Activated naive CD8-positive, alpha-beta T cell (primary cell): ENCODE measurements at regions not wholly inside any gene's neighbourhood (a gene's known extent, or its start where the extent isn't known, plus 50 kb on each side); places are given as distances from the start of the nearest gene placed in this dataset.
A peak's percentile ranks its signal among the peaks of the same experiment; 100 is the strongest.
"Not testable (repeated sequence)": the region's sequence is repeated elsewhere in the genome, so short reads cannot be mapped to it uniquely, and the experiment has no call there.

ENCODE experiments used
- H3K27ac Mint-ChIP-seq: one replicate; pipeline ENCODE4 v1.8.0; 2021; ENCODE audit warnings: mixed read lengths
- H3K27me3 Mint-ChIP-seq: one replicate; pipeline ENCODE4 v1.8.0; 2021; ENCODE audit warnings: mixed read lengths
- H3K36me3 Mint-ChIP-seq: one replicate; pipeline ENCODE4 v1.8.0; 2021; ENCODE audit warnings: mixed read lengths
- H3K4me1 Mint-ChIP-seq: one replicate; pipeline ENCODE4 v1.8.0; 2021; ENCODE audit warnings: low read depth, mixed read lengths
- H3K4me3 Mint-ChIP-seq: one replicate; pipeline ENCODE4 v1.8.0; 2021; ENCODE audit warnings: mild to moderate bottlenecking, mixed read lengths
- H3K9me3 Mint-ChIP-seq: one replicate; pipeline ENCODE4 v1.8.0; 2021; ENCODE audit warnings: low read depth, mixed read lengths

DNA sequence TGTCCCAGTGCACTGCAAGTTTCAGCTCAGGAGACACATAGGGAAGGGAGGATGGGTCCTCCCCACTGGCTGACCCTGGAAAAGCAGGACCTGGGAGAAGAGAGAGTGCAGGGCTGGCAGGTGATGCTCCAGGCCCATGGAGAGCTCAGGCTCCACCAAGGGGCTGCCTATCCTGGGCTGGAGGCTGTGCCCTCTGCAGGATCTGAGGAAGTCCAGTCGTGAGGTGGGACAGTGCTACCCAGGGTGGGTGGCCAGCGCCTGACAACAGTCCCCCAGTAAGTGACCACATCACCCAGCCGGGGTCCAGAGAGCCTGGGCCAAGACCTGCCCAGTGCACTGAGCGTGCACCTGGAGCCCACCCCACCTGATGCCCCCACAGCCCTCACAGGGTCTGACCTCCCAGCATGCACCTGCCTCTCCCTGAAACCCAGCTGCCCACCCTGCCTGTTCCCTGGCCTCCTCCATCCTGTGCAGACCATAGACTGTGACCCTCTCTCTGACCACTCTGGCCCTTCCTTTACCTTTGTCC is 626.1 kb upstream of the DEFB115 start:
- H3K27me3 Mint-ChIP-seq, H3K27ac Mint-ChIP-seq, H3K9me3 Mint-ChIP-seq, H3K4me1 Mint-ChIP-seq, H3K36me3 Mint-ChIP-seq, H3K4me3 Mint-ChIP-seq: not testable (repeated sequence)

DNA sequence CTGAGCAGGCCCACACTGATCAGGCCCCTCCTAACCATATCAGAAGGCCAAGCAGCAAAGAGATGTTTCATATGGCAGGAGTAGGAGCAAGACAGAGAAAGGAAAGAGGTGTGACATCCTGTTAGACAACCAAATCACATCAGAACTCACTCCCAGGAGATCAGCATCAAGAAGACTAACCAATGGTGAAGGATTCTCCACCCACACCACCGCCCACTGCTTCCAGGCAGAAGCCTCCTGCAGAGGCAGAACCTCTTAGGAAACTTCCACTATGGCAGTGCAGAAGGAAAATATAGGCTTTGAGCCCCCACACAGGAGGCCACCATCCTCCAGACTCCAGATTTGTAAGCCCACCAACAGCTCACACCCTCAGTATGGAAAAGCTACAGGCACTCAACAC is 624.7 kb upstream of the DEFB115 start:
- H3K4me1 Mint-ChIP-seq, H3K4me3 Mint-ChIP-seq, H3K9me3 Mint-ChIP-seq: not testable (repeated sequence)

DNA sequence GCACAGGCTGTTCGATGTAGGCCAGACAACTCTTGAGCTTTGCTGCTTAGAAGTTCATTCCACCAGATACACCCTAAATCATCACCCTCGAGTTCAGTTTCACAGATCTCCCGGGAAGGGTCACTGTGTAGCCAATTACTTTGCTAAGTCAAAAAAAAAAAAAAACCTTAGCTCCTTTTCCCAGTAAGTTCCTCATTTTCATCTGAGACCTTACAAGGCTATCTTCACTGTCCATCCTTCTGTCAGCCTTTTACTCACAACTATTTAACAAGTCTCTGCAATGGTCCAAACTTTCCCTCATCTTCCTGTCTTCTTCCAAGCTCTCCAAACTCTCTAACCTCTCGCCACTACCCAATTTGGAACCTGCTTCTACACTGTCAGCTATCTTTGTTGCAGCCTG is 615.9 kb upstream of the DEFB115 start:
- not testable (repeated sequence) for H3K27me3 Mint-ChIP-seq, H3K36me3 Mint-ChIP-seq, H3K27ac Mint-ChIP-seq, H3K4me3 Mint-ChIP-seq, H3K4me1 Mint-ChIP-seq, H3K9me3 Mint-ChIP-seq

More for the DNA sequence above, 624.7 kb upstream of the DEFB115 start:
- not testable (repeated sequence) for H3K36me3 Mint-ChIP-seq, H3K27me3 Mint-ChIP-seq, H3K27ac Mint-ChIP-seq

DNA sequence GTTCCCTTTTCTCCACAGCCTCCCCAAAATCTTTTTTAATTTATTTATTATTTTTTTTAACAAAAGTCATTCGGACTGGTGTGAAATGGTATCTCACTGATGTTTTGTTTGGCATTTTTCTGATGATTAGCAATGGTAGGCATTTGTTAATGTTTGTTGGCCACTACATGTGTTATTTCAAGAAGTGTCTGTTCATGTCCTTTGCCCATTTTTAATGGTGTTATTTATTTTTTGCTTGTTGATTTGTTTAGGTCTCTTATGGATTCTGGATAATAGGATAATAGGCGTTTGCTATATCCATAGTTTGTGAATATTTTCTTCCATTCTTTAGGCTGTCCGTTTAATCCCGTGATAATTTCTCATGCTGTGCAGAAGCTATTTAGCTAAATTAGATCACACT is 596.5 kb upstream of the DEFB115 start:
- H3K27me3 Mint-ChIP-seq, H3K36me3 Mint-ChIP-seq, H3K4me3 Mint-ChIP-seq, H3K9me3 Mint-ChIP-seq, H3K4me1 Mint-ChIP-seq, H3K27ac Mint-ChIP-seq: not testable (repeated sequence)

DNA sequence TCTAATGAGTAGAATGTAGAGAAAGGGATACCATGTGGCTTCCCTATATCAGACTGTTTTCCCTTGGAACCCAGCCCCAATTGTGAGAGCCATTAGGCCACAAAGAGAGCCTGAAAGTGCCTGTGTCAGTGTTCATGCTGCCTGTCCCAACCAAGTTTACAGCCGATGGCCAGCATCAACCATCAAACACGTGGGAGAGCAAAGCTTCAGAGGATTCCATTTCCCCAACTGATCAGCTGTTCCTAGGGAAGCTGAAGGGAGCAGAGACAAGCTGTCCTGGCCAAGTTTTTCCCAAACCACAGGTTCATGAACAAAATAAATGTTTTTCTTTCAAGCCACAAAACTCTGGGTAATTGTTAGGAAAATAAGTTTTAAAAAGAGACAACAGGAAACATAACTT is 589.0 kb upstream of the DEFB115 start:
- not testable (repeated sequence) for H3K27me3 Mint-ChIP-seq, H3K36me3 Mint-ChIP-seq, H3K4me3 Mint-ChIP-seq, H3K27ac Mint-ChIP-seq, H3K4me1 Mint-ChIP-seq, H3K9me3 Mint-ChIP-seq

DNA sequence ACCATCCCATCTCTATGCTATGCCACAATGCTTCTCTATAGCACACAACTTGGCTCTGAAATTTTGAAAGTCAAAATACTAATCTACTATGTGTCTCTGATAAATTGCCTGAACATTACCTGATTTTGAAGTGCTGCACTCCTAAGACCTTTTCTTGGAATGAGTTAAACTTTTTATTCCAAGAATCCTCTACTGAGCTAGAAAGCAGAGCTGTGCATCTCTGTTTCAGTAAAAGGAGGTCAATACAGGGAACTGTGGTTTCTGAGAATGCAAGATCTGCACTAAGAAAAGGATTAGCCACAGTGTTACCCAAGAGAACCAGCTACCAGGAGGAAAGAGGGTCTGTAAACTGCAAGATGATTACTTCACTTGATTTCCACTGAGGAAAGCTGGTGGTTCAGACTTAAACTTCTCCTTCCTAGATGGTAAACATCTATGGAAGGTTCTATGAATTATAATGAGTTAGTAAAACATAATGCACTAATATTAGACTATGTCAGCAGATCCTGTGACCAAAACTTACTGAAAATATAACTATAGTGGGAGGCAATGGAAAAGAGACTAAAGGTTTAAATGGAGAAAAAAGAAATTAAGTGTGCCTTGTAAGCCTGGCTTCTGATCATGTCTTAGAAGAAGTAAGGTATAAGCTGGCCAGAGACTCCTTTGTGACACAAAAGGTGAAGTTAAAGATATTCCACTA is 588.0 kb upstream of the DEFB115 start:
- H3K9me3 Mint-ChIP-seq, H3K4me1 Mint-ChIP-seq: not testable (repeated sequence)

DNA sequence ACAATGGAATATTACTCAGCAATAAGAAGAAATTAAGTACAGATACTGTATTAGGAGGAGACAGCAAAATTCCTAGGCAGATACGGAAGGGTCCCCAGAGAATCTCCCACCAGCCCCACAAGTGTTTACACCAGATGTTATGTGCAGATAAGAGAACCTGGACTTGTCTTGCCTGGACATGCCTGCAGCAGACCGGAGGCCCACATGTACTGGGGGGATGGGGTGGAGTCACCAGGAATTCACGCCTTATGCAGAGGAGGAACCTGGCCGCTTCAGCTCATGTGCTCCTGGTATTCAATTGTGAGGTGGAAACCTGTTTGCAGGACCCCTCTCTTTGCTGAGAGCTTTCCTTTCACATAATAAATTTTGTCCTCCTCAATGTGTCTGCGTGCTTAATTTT is 586.3 kb upstream of the DEFB115 start:
- H3K36me3 Mint-ChIP-seq, H3K27ac Mint-ChIP-seq, H3K27me3 Mint-ChIP-seq, H3K4me3 Mint-ChIP-seq, H3K9me3 Mint-ChIP-seq, H3K4me1 Mint-ChIP-seq: not testable (repeated sequence)

More for the DNA sequence above, 588.0 kb upstream of the DEFB115 start:
- not testable (repeated sequence) for H3K36me3 Mint-ChIP-seq, H3K27ac Mint-ChIP-seq, H3K27me3 Mint-ChIP-seq, H3K4me3 Mint-ChIP-seq

DNA sequence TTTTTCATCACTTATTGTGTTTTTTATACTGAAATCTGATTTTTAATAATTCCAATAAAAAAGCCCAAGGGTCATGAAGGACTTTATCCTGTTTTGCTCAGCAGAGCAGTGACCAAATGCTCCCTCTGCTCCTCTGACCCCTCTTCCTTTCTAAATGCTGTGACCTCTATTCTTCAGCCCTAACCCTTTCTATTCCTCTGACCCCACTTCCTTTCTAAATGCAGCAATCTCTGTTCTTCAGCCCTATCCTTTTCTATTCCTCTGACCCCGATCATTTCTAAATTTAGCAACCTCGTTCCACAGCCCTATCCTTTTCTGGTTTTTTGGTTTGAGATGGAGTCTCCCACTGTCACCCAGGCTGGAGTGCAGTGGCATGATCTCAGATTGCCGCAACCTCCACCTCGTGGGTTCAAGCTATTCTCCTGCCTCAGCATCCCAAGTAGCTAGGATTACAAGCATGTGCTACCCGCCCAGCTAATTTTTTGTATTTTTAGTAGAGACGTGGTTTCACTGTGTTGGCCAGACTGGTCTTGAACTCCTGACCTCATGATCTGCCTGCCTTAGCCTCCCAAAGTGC is 581.4 kb upstream of the DEFB115 start:
- not testable (repeated sequence) for H3K27me3 Mint-ChIP-seq, H3K36me3 Mint-ChIP-seq, H3K9me3 Mint-ChIP-seq, H3K4me3 Mint-ChIP-seq, H3K27ac Mint-ChIP-seq, H3K4me1 Mint-ChIP-seq

DNA sequence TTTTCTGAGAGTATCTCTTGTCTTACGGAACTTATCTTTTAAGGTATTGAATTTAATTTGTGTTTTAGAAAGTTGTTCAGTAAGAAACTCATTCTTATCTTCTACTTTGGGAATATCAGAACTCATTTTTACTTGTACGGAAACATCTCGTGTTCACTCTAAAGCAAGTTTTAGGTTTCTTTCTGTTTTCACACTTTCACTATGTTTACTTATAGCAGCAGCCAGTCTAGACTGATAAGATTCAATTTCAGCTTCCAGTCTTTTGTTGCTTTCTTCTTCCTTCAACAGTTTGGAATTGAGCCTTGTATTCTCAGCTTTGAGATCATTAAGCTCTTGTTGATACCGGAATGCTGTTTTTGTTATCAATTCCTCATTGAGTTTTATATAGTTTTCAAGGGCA is 575.2 kb upstream of the DEFB115 start:
- not testable (repeated sequence) for H3K4me1 Mint-ChIP-seq, H3K27ac Mint-ChIP-seq, H3K27me3 Mint-ChIP-seq, H3K36me3 Mint-ChIP-seq, H3K9me3 Mint-ChIP-seq, H3K4me3 Mint-ChIP-seq

DNA sequence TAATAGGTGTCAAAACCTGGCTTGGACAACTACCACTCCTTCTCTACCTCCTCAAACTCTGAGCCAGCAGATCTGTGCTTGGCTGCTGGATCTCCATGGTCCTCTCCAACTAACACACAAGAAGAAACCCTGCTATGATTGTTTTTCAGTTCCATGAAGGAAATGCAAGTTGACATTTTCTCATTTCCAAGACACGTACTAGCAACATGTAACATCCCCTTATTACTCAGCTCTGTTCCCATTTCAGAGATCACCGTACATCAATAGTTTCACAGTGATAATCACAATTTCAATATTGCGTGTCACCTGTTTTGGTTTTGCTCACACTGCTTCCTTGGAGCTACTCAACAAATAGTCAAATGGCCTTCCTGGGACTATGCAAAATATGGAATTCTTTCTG is 544.6 kb upstream of the DEFB115 start:
- H3K27me3 Mint-ChIP-seq, H3K4me3 Mint-ChIP-seq: not testable (repeated sequence)

DNA sequence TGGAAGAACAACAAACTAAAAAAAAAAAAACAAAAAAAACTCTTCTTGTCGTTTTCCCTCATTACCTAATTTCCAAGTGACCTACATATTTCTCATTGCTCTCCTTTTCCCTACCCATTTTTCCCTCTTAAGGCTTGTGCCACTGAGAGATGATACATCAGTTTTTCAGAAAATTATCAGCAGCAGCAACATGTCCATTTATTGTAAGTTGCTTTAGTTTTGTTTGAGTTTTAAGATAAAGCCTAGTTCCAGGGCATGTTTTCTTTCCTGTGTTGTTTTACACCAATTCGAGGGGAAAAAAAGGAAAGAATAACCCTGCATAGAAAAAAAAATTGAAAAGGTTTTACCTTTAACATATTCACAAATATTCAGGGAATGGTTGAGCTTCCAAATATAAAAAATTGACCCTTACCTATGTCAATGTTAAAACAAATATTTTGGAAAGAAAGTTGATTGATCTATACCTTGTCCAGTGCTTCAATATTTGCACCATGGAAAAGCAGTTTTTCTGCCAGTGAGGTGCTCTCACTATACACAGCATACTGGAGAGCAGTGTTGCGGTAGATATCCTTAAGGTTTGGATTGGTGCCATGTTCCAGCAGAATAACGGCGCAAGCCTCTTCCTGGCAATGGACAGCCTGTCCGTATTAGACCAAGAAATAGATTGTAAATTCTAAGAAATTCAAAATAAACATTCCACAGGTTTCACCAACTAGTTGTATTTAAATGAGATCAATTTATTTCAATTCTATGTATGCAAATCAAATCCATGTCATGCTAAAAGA is 537.9 kb upstream of the DEFB115 start:
- H3K4me3 Mint-ChIP-seq, H3K4me1 Mint-ChIP-seq, H3K36me3 Mint-ChIP-seq, H3K27me3 Mint-ChIP-seq, H3K27ac Mint-ChIP-seq, H3K9me3 Mint-ChIP-seq: not testable (repeated sequence)

More for the DNA sequence above, 544.6 kb upstream of the DEFB115 start:
- not testable (repeated sequence) for H3K4me1 Mint-ChIP-seq, H3K36me3 Mint-ChIP-seq, H3K27ac Mint-ChIP-seq, H3K9me3 Mint-ChIP-seq

DNA sequence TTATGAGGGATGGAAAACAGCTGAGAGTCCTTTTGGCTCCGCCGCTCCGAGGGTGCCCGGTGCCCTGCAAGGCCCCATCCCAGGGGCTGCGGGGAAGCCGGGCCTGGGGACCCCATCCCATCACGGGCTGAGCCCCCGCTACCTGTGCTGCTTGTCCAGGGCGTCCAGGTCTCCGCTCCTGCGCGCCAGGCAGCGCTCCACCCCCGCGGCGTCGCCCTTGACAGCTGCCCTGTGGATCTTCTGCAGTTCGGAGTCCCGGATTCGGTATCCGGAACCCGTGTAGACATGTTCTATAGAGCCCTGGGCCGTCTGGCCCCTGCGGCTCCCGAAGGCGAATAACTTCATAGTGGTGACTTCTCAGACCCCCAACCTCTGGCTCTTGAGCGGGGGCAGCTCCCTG is 534.0 kb upstream of the DEFB115 start:
- H3K27ac Mint-ChIP-seq, H3K9me3 Mint-ChIP-seq, H3K4me1 Mint-ChIP-seq, H3K36me3 Mint-ChIP-seq, H3K27me3 Mint-ChIP-seq: not testable (repeated sequence)
- H3K4me3 Mint-ChIP-seq: peak overlapping the region; percentile 72

DNA sequence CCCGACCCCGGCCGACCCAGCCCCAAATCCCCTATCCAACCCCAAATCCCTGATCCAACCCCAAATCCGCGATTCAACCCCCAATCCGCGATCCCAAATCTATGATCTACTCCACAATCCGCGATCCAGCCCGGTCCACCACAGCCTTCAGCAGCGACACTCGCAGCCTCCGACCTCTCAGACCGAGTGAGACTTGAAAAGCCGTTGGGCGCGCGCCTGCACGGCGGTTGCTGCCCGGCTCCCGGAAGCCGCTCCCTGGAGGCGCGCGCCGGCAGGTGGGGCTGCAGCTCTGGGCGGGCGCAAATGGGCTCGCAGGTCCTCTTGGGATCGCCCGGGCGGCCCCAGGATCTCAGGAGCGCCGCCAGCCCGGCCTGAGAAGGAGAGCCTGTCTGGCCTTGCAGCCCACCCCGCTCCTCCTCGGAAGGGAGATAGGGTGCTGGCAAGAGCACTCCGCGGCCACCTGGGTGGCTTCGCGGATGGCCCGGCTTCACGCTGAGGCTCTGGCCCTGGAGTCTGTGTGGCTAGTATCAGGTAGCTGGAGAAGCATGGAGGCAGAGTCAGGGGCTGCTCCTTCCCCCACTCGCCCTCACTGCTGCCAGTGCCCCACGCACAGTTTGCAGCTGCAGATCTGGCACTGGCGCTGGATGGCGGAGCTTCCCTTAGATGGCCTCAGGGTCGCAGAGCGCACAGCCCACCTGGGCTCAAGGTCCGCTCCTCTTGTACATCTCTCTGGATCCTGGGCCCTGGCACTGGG is 533.4 kb upstream of the DEFB115 start:
- H3K27me3 Mint-ChIP-seq, H3K4me1 Mint-ChIP-seq, H3K9me3 Mint-ChIP-seq, H3K27ac Mint-ChIP-seq, H3K36me3 Mint-ChIP-seq: not testable (repeated sequence)
- peak overlapping the region; percentile 72 for H3K4me3 Mint-ChIP-seq

DNA sequence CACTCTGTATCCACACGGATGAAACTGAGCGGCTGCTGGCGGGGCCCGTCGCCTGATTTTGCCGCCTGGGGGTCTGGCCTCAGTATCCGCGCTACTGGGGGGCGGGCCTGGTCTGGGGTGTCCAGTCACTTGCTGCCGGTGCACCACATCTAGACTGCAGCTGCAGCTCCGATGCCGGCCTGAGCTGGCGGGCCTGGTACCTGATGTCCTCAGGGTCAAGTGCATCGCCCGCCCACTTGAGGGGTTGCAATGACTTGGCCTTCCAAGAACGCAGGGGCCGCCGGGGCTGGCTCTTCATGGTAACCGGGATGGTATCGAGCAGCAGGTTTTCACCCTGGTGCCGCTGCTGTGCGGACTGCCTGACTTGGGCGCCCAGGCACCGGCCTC is 532.8 kb upstream of the DEFB115 start:
- H3K4me1 Mint-ChIP-seq, H3K36me3 Mint-ChIP-seq, H3K27ac Mint-ChIP-seq, H3K27me3 Mint-ChIP-seq, H3K4me3 Mint-ChIP-seq, H3K9me3 Mint-ChIP-seq: not testable (repeated sequence)

DNA sequence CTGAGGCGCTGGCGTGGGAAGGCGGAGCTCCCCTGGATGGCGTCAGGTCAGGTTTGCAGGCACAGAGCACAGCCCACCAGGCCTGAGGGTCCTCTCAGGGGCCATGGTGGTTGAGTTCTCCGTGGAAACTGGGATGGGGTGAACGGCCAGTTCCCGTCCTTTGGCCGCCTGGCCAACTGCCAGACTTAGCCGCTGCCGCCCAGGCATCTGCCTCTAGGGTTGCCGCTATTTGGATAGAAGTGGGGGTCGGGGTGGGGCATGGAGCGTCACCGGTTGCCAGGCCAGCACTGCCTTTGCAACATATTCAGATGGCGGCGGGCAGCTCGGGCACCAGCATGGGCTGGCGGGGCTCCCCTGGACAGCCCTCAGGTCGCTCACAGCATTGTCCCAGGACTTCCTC is 532.3 kb upstream of the DEFB115 start:
- not testable (repeated sequence) for H3K9me3 Mint-ChIP-seq, H3K4me1 Mint-ChIP-seq, H3K4me3 Mint-ChIP-seq, H3K27me3 Mint-ChIP-seq, H3K36me3 Mint-ChIP-seq, H3K27ac Mint-ChIP-seq
